ENCODE measurements at regions not wholly inside any gene's neighbourhood (a gene's known extent, or its start where the extent isn't known, plus 50 kb on each side); places are given as distances from the start of the nearest gene placed in this dataset.

DNA sequence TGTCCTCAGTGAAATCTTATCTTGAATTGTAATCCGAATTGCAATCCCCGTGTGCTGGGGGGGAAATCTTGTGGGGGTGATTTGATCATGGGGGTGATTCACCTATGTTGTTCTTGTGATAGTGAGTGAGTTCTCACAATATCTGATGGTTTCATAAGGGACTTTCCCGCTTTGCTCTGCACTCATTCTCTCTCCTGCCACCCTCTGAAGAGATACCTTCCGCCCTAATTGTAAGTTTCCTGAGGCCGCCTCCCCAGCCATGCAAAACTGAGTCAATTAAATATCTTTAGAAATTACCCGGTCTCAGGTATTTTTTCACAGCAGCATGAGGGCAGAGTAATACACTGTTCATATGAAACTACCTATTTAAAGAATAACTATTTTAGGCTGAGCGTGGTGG lies 304.1 kb upstream of the EPHA6 start:
- TF ChIP-seq, protein P1, sequence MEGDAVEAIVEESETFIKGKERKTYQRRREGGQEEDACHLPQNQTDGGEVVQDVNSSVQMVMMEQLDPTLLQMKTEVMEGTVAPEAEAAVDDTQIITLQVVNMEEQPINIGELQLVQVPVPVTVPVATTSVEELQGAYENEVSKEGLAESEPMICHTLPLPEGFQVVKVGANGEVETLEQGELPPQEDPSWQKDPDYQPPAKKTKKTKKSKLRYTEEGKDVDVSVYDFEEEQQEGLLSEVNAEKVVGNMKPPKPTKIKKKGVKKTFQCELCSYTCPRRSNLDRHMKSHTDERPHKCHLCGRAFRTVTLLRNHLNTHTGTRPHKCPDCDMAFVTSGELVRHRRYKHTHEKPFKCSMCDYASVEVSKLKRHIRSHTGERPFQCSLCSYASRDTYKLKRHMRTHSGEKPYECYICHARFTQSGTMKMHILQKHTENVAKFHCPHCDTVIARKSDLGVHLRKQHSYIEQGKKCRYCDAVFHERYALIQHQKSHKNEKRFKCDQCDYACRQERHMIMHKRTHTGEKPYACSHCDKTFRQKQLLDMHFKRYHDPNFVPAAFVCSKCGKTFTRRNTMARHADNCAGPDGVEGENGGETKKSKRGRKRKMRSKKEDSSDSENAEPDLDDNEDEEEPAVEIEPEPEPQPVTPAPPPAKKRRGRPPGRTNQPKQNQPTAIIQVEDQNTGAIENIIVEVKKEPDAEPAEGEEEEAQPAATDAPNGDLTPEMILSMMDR (IDR thresholded peaks at IDR 0.05) = no peak
- no peak for TF ChIP-seq ATF1 (CRISPR knock-in tag; IDR thresholded peaks at IDR 0.05)
- TF ChIP-seq NR2C2 (CRISPR knock-in tag; IDR thresholded peaks at IDR 0.05) = no peak
- TF ChIP-seq, protein P2, sequence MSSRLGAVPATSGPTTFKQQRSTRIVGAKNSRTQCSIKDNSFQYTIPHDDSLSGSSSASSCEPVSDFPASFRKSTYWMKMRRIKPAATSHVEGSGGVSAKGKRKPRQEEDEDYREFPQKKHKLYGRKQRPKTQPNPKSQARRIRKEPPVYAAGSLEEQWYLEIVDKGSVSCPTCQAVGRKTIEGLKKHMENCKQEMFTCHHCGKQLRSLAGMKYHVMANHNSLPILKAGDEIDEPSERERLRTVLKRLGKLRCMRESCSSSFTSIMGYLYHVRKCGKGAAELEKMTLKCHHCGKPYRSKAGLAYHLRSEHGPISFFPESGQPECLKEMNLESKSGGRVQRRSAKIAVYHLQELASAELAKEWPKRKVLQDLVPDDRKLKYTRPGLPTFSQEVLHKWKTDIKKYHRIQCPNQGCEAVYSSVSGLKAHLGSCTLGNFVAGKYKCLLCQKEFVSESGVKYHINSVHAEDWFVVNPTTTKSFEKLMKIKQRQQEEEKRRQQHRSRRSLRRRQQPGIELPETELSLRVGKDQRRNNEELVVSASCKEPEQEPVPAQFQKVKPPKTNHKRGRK (CRISPR knock-in tag; IDR thresholded peaks at IDR 0.05; ENCODE audit: borderline replicate concordance) = no peak
- TF ChIP-seq, protein P3, sequence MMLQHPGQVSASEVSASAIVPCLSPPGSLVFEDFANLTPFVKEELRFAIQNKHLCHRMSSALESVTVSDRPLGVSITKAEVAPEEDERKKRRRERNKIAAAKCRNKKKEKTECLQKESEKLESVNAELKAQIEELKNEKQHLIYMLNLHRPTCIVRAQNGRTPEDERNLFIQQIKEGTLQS (CRISPR knock-in tag; conservative IDR thresholded peaks at IDR 0.05) = no peak
- TF ChIP-seq NFE2L1 (CRISPR knock-in tag; IDR thresholded peaks at IDR 0.05) = no peak
- TF ChIP-seq, protein P4, sequence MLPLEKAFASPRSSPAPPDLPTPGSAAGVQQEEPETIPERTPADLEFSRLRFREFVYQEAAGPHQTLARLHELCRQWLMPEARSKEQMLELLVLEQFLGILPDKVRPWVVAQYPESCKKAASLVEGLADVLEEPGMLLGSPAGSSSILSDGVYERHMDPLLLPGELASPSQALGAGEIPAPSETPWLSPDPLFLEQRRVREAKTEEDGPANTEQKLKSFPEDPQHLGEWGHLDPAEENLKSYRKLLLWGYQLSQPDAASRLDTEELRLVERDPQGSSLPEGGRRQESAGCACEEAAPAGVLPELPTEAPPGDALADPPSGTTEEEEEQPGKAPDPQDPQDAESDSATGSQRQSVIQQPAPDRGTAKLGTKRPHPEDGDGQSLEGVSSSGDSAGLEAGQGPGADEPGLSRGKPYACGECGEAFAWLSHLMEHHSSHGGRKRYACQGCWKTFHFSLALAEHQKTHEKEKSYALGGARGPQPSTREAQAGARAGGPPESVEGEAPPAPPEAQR (CRISPR knock-in tag; IDR thresholded peaks at IDR 0.05) = no peak
- no peak for TF ChIP-seq KAT7 (CRISPR knock-in tag; IDR thresholded peaks at IDR 0.05; ENCODE audit: borderline replicate concordance)
- TF ChIP-seq CREB1 (CRISPR knock-in tag; IDR thresholded peaks at IDR 0.05) = no peak
- TF ChIP-seq NR3C1 (CRISPR knock-in tag; conservative IDR thresholded peaks at IDR 0.05; ENCODE audit: low read depth) = no peak
- no peak for TF ChIP-seq NFYB (CRISPR knock-in tag; conservative IDR thresholded peaks at IDR 0.05; ENCODE audit: low read depth)
- TF ChIP-seq FOXJ3 (CRISPR knock-in tag; IDR thresholded peaks at IDR 0.05; ENCODE audit: borderline replicate concordance) = no peak
- no peak for TF ChIP-seq ETV6 (CRISPR knock-in tag; IDR thresholded peaks at IDR 0.05)

All from WTC11 (cell line).